SKM-1 treated with dmso at 0.1 percent for 144 hours (cell line): ENCODE measurements at regions not wholly inside any gene's neighbourhood (a gene's known extent, or its start where the extent isn't known, plus 50 kb on each side); places are given as distances from the start of the nearest gene placed in this dataset.

Source experiments
- DNase-seq: peaks from one replicate; lab custom pipeline; 2025; ENCODE audit not compliant: unreplicated experiment; lab: John Stamatoyannopoulos, UW

GRCh38 chr22:42217752-42218280 is 52.6 kb downstream of the TCF20 start:
- no peak for DNase-seq

GRCh38 chr22:42217019-42217751 is 53.3 kb downstream of the TCF20 start:
- no peak for DNase-seq

GRCh38 chr22:42214633-42215415 is 55.6 kb downstream of the TCF20 start:
- DNase-seq: no peak

- DNase-seq: no peak
Measured at GRCh38 chr22:42208362-42208761, 62.1 kb downstream of the TCF20 start.

- no peak for DNase-seq
Measured at GRCh38 chr22:42207918-42208317, 62.5 kb downstream of the TCF20 start.

- DNase-seq: no peak
Measured at GRCh38 chr22:42203609-42204008, 66.8 kb downstream of the TCF20 start.

- no peak for DNase-seq
Measured at GRCh38 chr22:42202669-42203068, 67.8 kb downstream of the TCF20 start.

- DNase-seq: no peak
Measured at GRCh38 chr22:42202048-42202447, 68.4 kb downstream of the TCF20 start.

- DNase-seq: no peak
Measured at GRCh38 chr22:42199025-42199424, 68.4 kb upstream of the CYP2D6 start.

GRCh38 chr22:42198226-42198625 is 67.6 kb upstream of the CYP2D6 start:
- DNase-seq: no peak

GRCh38 chr22:42196454-42196853 is 65.8 kb upstream of the CYP2D6 start:
- no peak for DNase-seq

- no peak for DNase-seq
Measured at GRCh38 chr22:42194953-42195352, 64.3 kb upstream of the CYP2D6 start.

- DNase-seq: no peak
Measured at GRCh38 chr22:42194104-42194851, 63.7 kb upstream of the CYP2D6 start.

- DNase-seq: no peak
Measured at GRCh38 chr22:42192547-42192946, 61.9 kb upstream of the CYP2D6 start.

- DNase-seq: no peak
Measured at GRCh38 chr22:42190274-42190673, 59.7 kb upstream of the CYP2D6 start.

- DNase-seq: no peak
Measured at GRCh38 chr22:42189761-42190160, 59.2 kb upstream of the CYP2D6 start.

GRCh38 chr22:42188808-42189447 is 58.3 kb upstream of the CYP2D6 start:
- DNase-seq: peak; percentile 3

GRCh38 chr22:42187646-42188045 is 57.0 kb upstream of the CYP2D6 start:
- DNase-seq: no peak

- DNase-seq: no peak
Measured at GRCh38 chr22:42185915-42186439, 55.4 kb upstream of the CYP2D6 start.

- no peak for DNase-seq
Measured at GRCh38 chr22:42184852-42185251, 54.2 kb upstream of the CYP2D6 start.
